Heart left ventricle (tissue), 13 donors: ENCODE measurements at regions not wholly inside any gene's neighbourhood (a gene's known extent, or its start where the extent isn't known, plus 50 kb on each side); places are given as distances from the start of the nearest gene placed in this dataset.

ENCODE experiments used
- CTCF ChIP-seq, 12 donors: fragments of 200-600 bp; sonication (generic) in 4 of 12; IDR thresholded peaks; one replicate each; pipeline versions ENCODE4 v1.5.0 to v1.8.0; 2018 to 2022; ENCODE audit warnings: antibody characterized with exemption in 12 of 12, mild to moderate bottlenecking in 5 of 12
- POLR2A ChIP-seq, 2 donors: fragments of 450-650 bp; IDR thresholded peaks; one replicate each; pipeline ENCODE4 v1.6.1; 2017; ENCODE audit warnings: antibody characterized with exemption in 2 of 2, mild to moderate bottlenecking in 2 of 2, moderate library complexity in 2 of 2
- donor health status: ischemic (EF 13 %, LVEDD 7.1; RV severe dilation, severe dysfunction).
- donor health status: DM: no; HTN: yes; CAD: no.
- donor health status: DM: no; HTN: no; CAD: no.
- donor health status: ischemic (EF 25% LVEDD 6.9; RV normal size, moderate dysfunction).
- donor health status: ischemic (EF 25% LVEDD 5.7; RV mildly dilated, moderate dysfunction).
- donor health status: ischemic (EF 35%, LVEDD 5.7; RV mildly dilated, moderate dysfunction).
- donor health status: nonischemic (EF 11% LVEDD 7.7; RV severe dilation, severe dysfunction).
- donor health status: DM: yes; HTN: yes; CAD: no.
- donor health status: PGD.
- donor health status: ischemic (EF 29% LVEDD 5.4; RV normal size, mild dysfunction).
- donor health status: nonischemic (EF 23%, LVEDD 6.1; RV moderate dilation, normal function).

GRCh38 chr3:175980486-175981090 is 1121.5 kb downstream of the NAALADL2 start:
- TF ChIP-seq CTCF (IDR thresholded peaks at IDR 0.05): no peak
- no peak for TF ChIP-seq POLR2A (IDR thresholded peaks at IDR 0.05)
